ENCODE measurements at regions not wholly inside any gene's neighbourhood (a gene's known extent, or its start where the extent isn't known, plus 50 kb on each side); places are given as distances from the start of the nearest gene placed in this dataset.

DNA sequence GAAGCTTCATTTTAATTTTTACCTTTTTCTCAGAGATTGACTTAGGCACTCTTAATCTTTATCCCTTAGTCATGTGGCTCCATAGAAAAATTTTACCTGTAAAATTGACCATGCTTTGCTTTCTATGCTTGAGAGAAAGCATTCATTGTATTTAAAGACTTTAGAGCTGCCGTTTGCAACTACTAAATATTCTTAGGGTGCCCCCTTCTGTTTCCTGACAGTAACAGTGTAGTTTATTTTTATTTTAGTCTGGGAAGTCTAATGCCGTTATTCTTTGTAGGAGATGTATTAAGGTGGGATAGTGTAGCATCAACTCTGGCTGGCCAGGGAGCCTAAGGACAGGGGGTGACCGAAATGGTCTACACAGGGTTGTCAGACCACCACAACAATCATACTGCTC lies 84.5 kb upstream of the SYNPR start (continued):
- TF ChIP-seq, protein P1, sequence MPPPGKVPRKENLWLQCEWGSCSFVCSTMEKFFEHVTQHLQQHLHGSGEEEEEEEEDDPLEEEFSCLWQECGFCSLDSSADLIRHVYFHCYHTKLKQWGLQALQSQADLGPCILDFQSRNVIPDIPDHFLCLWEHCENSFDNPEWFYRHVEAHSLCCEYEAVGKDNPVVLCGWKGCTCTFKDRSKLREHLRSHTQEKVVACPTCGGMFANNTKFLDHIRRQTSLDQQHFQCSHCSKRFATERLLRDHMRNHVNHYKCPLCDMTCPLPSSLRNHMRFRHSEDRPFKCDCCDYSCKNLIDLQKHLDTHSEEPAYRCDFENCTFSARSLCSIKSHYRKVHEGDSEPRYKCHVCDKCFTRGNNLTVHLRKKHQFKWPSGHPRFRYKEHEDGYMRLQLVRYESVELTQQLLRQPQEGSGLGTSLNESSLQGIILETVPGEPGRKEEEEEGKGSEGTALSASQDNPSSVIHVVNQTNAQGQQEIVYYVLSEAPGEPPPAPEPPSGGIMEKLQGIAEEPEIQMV (CRISPR knock-in tag; IDR thresholded peaks at IDR 0.05; ENCODE audit: low read depth) = no peak
- no peak for TF ChIP-seq GLI4 (CRISPR knock-in tag; IDR thresholded peaks at IDR 0.05; ENCODE audit: borderline replicate concordance)

GRCh38 chr3:63199606-63200005 lies 78.5 kb upstream of the SYNPR start:
- no TSS peak for BruUV-seq (replicated peaks)
- in situ Hi-C loops (cut with HindIII; ENCODE audit: extremely low pct_ligation_motif_present, low pct_unique_long_range_greater_than_20kb) = loop anchor here (10.0 kb wide), 1 partner anchor 535 kb away; no protein-coding TSS in a partner anchor
- H3K36me3 ChIP-seq (replicated peaks in 1 of 2; ENCODE audit: control insufficient read depth in 1 of 2, insufficient read depth in 2 of 2, low read length in 2 of 2) = no peaks in the 10 kb centered on the region
- no peak overlapping the region for H3K27ac ChIP-seq (ENCODE audit: extremely low read length, insufficient read depth, low read length)
- FAIRE-seq (no peak), DNase-seq (ENCODE audit: low spot score) (no peak), ATAC-seq (no peak)
- H3K27me3 ChIP-seq (ENCODE audit: control insufficient read depth in 1 of 2, insufficient read depth in 2 of 2, low read length in 2 of 2) = no peaks in the 10 kb centered on the region
- H4K20me1 ChIP-seq (ENCODE audit: insufficient read depth, low read length) = no peaks in the 10 kb centered on the region
- ChIA-PET CTCF (ENCODE audit: low intra/inter-chr PET ratio, low total read pairs) (no interaction called here), POLR2A (no interaction called here)
- intact Hi-C loops (cut with micrococcal nuclease; ENCODE audit: unreplicated experiment) = loop anchor here (10.0 kb wide), 1 partner anchor 325 kb away; the partner anchor contains the start of gene CADPS
- no peak overlapping the region for H3K9ac ChIP-seq (ENCODE audit: insufficient read depth, low read depth, low read length)
- no peaks in the 10 kb centered on the region for H3K4me1 ChIP-seq (ENCODE audit: insufficient read depth, low read length)
- H3K9me3 ChIP-seq (ENCODE audit: low read length) = no peaks in the 10 kb centered on the region
- no peak overlapping the region for H3K4me3 ChIP-seq (replicated peaks in 1 of 3; ENCODE audit: insufficient read depth in 1 of 3, low read depth in 2 of 3, low read length in 3 of 3)
- H3K79me2 ChIP-seq (ENCODE audit: insufficient read depth, low read length) = no peaks in the 10 kb centered on the region
- no peak overlapping the region for H2AFZ ChIP-seq (ENCODE audit: low read length)
- TF ChIP-seq ZNF616 (CRISPR knock-in tag; IDR thresholded peaks at IDR 0.05; ENCODE audit: low read depth) = no peak
- TF ChIP-seq SP5 (CRISPR knock-in tag; IDR thresholded peaks at IDR 0.05; ENCODE audit: borderline replicate concordance, low read depth) = no peak
- TF ChIP-seq CAMTA2 (CRISPR knock-in tag; IDR thresholded peaks at IDR 0.05; ENCODE audit: borderline replicate concordance) = no peak
- no peak for TF ChIP-seq CEBPG (CRISPR knock-in tag; IDR thresholded peaks at IDR 0.05)
- TF ChIP-seq SATB2 (CRISPR knock-in tag; IDR thresholded peaks at IDR 0.05) = no peak
- TF ChIP-seq TAF15 (IDR thresholded peaks at IDR 0.05; ENCODE audit: low read depth, low read length, poor library complexity, severe bottlenecking) = no peak
- TF ChIP-seq TMF1 (CRISPR knock-in tag; IDR thresholded peaks at IDR 0.05; ENCODE audit: low read depth) = no peak
- TF ChIP-seq FOXC1 (CRISPR knock-in tag; IDR thresholded peaks at IDR 0.05; ENCODE audit: borderline replicate concordance) = no peak
- no peak for TF ChIP-seq ESRRA (CRISPR knock-in tag; IDR thresholded peaks at IDR 0.05; ENCODE audit: low read depth)
- TF ChIP-seq ZBTB33 (CRISPR knock-in tag; IDR thresholded peaks at IDR 0.05) = no peak
- H3K4me2 ChIP-seq (ENCODE audit: low read depth, low read length) = no peak overlapping the region
- WGBS (ENCODE audit: low lambda C conversion rate) = 3% methylated on average over 2 of the region's 2 CpGs
